ENCODE measurements at regions not wholly inside any gene's neighbourhood (a gene's known extent, or its start where the extent isn't known, plus 50 kb on each side); places are given as distances from the start of the nearest gene placed in this dataset.
A peak's percentile ranks its signal among the peaks of the same experiment; 100 is the strongest.

DNA sequence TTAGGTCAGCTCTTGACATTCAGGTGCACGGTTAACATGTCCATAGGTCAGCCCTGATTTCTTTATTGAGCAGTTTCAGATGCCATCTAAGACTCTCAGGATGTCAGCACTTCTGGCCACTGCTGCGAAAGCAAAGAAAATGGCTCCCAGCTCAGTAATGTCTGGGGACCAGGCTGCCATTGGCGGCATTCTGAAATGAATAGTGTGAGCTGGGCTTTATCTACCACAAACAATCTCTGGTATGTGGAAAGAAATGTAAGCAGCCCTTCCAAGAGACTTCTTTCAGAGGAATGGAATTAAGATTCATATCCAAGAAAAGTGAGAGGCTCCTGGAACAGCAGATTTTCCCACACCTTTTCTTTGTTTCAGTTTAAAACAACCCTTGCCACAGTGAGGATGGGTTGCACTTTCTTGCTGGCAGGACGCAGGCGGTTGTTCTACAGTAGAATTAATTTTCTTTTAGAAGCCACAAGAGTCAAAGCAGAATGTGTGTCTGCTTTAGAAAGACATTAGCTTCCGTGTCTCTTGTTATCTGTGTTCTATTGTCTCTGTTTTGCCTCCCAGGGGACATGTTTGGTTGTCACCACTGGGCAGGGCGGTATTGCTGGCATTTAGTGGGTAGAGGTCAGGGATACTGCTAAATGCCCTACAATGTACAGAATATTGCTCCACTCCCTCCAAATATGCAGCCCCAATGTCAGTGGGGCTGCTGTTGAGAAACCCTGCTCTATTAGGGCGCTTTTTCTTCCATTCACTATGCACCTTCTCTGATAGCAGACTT lies 149.9 kb upstream of the ANKH start:
- no peaks in the 10 kb centered on the region for H3K9me3 ChIP-seq
- H3K4me1 ChIP-seq: no peaks in the 10 kb centered on the region
- H3K27me3 ChIP-seq (ENCODE audit: insufficient read depth in 3 of 3, low read length in 2 of 3): peaks cover 0 to 4% (median 0%) of the 10 kb centered on the region in 3 donors
- no peak for ATAC-seq
- no peak for DNase-seq
- intact Hi-C loops (cut with DNase I): no loop called here
- no peak for TF ChIP-seq CTCF (IDR thresholded peaks at IDR 0.05)
- no peaks in the 10 kb centered on the region for H3K36me3 ChIP-seq (ENCODE audit: insufficient read depth in 1 of 2, low read depth in 1 of 2)
- H3K27ac ChIP-seq: no peak overlapping the region
- WGBS, 3 donors: 37 to 54% (median 50%) methylated on average over 8 of the region's 8 CpGs
- no peak overlapping the region for H3K4me3 ChIP-seq

DNA sequence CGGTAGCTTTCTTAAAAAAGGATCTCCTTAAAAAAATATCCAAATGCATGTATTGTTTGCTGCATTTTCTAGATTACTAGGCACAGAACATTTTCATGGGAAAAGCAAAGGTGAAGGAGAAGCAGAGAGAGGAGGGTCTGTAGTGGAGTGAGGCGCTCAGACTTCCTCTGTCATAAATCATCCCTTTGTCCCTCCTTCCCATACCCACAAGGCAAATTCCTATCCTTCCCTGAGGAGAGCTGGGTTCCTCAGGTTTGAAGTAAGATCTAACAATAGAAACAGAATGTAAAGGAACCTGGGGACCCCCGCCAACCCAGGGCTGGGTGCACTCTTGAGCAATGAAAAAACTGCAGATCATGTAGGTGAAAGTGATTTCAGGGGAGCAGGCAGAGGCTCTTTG lies 149.2 kb upstream of the ANKH start:
- Histone ChIP-seq H3K9me3 (no peaks in the 10 kb centered on the region), H3K36me3 (ENCODE audit: insufficient read depth in 1 of 2, low read depth in 1 of 2) (no peaks in the 10 kb centered on the region), H3K4me1 (no peaks in the 10 kb centered on the region), H3K4me3 (no peak overlapping the region), H3K27me3 (ENCODE audit: insufficient read depth in 3 of 3, low read length in 2 of 3) (peaks cover 0 to 4% (median 0%) of the 10 kb centered on the region in 3 donors), H3K27ac (no peak overlapping the region)
- no peak for DNase-seq
- no peak for TF ChIP-seq CTCF (IDR thresholded peaks at IDR 0.05)
- intact Hi-C loops (cut with DNase I): no loop called here
- WGBS, 3 donors: 89 to 91% (median 91%) methylated on average over 3 of the region's 3 CpGs
- ATAC-seq: no peak

DNA sequence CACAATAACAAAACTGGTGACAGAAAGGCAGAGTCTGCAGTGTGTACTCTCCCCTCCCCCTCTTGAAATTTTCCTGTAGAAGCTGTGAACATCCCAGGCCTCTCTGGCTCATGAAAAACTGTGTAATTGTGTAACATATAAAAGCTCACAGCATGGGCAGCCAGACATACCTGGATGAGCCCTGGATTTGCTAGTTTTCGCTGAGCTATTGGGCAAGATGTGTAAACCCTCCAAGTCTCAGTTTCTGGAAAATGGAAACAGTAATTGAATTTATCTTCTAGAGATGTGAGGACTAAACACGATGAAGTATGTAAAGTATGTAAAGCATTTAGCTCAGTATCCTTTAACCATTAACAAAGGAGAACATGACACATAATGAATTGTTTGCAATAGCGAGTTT lies 143.2 kb upstream of the ANKH start:
- no peak for ATAC-seq
- Histone ChIP-seq H3K9me3 (no peaks in the 10 kb centered on the region), H3K4me3 (no peak overlapping the region), H3K27me3 (ENCODE audit: insufficient read depth in 3 of 3, low read length in 2 of 3) (no peaks in the 10 kb centered on the region), H3K36me3 (ENCODE audit: insufficient read depth in 1 of 2, low read depth in 1 of 2) (no peaks in the 10 kb centered on the region), H3K4me1 (no peaks in the 10 kb centered on the region), H3K27ac (no peak overlapping the region)
- intact Hi-C loops (cut with DNase I): loop anchor here in 1 of 2 donors (10.0 kb wide), 1 partner anchor 620 kb away; no protein-coding TSS in a partner anchor
- DNase-seq: no peak
- 47 to 51% (median 49%) methylated on average over 3 of the region's 3 CpGs for WGBS, 3 donors
- no peak for TF ChIP-seq CTCF (IDR thresholded peaks at IDR 0.05)

GRCh38 chr5:15013654-15014463 lies 142.3 kb upstream of the ANKH start:
- peak; percentile 74 to 86 (median 80) for ATAC-seq
- Histone ChIP-seq H3K4me3 (no peak overlapping the region), H3K4me1 (peaks cover 8% of the 10 kb centered on the region), H3K27me3 (ENCODE audit: insufficient read depth in 3 of 3, low read length in 2 of 3) (no peaks in the 10 kb centered on the region), H3K9me3 (no peaks in the 10 kb centered on the region), H3K27ac (no peak overlapping the region), H3K36me3 (ENCODE audit: insufficient read depth in 1 of 2, low read depth in 1 of 2) (no peaks in the 10 kb centered on the region)
- intact Hi-C loops (cut with DNase I): loop anchor here in 1 of 2 donors (10.0 kb wide), 1 partner anchor 619 kb away; no protein-coding TSS in a partner anchor
- no peak for DNase-seq
- TF ChIP-seq CTCF (IDR thresholded peaks at IDR 0.05): peak; percentile 77
- WGBS, 3 donors: 48 to 55% (median 49%) methylated on average over 3 of the region's 3 CpGs
